ENCODE measurements at regions not wholly inside any gene's neighbourhood (a gene's known extent, or its start where the extent isn't known, plus 50 kb on each side); places are given as distances from the start of the nearest gene placed in this dataset.

DNA sequence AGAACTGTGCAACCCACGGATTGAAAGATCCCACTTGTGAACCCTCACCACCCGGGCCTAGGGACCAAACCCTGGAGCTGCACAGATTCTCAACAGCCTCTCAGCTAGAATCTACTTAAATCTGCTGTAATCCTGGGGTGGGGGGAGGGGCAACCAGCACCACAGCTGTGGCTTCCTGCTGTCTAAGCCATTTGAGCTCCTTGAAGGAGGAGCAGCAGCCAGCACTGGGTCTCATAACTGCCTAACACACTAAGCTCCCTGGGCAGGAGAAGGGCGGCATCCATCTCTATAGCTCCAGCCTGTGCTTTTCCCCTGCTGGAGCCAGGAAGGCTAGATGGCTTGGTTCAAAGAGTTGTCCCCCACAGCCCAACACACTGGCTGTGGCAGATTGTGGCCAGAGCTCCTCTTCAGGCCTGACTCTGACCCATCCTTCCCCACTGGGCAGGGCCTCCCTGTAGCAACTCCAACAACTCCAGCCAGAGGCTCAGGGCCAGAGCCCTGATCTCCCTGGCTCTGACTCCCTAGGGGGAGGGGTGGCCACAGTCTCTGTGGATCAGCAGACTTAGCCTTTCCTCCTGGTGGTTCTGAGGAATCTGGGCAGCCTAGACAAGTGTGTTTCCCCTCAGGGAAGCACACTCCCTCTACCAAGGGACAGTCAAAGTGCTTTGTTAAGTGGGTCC, 72.0 kb upstream of the C9orf72 start:
- no peak overlapping the region for H3K4me3 ChIP-seq (ENCODE audit: low read depth, low read length, poor library complexity, severe bottlenecking)
- H4K20me1 ChIP-seq (ENCODE audit: insufficient read depth, low read length) = no peaks in the 10 kb centered on the region
- H3K27ac ChIP-seq (ENCODE audit: low read depth, low read length, poor library complexity, severe bottlenecking) = no peak overlapping the region
- no peaks in the 10 kb centered on the region for H3K9me3 ChIP-seq (ENCODE audit: low read length)
- no peak overlapping the region for H3K4me2 ChIP-seq (ENCODE audit: low read length)
- H3K9ac ChIP-seq (ENCODE audit: low read length) = no peak overlapping the region
- H3K36me3 ChIP-seq (ENCODE audit: insufficient read depth, low read length) = no peaks in the 10 kb centered on the region
- H3F3A ChIP-seq (ENCODE audit: insufficient read depth, low read length) = no peaks in the 10 kb centered on the region
- H3K79me2 ChIP-seq (ENCODE audit: insufficient read depth, low read length) = no peaks in the 10 kb centered on the region
- TF ChIP-seq, protein P1, sequence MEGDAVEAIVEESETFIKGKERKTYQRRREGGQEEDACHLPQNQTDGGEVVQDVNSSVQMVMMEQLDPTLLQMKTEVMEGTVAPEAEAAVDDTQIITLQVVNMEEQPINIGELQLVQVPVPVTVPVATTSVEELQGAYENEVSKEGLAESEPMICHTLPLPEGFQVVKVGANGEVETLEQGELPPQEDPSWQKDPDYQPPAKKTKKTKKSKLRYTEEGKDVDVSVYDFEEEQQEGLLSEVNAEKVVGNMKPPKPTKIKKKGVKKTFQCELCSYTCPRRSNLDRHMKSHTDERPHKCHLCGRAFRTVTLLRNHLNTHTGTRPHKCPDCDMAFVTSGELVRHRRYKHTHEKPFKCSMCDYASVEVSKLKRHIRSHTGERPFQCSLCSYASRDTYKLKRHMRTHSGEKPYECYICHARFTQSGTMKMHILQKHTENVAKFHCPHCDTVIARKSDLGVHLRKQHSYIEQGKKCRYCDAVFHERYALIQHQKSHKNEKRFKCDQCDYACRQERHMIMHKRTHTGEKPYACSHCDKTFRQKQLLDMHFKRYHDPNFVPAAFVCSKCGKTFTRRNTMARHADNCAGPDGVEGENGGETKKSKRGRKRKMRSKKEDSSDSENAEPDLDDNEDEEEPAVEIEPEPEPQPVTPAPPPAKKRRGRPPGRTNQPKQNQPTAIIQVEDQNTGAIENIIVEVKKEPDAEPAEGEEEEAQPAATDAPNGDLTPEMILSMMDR (IDR thresholded peaks at IDR 0.05; ENCODE audit: low read length) = no peak
- TF ChIP-seq EZH2 (IDR thresholded peaks at IDR 0.05; ENCODE audit: borderline replicate concordance, low read length) = no peak
- no peaks in the 10 kb centered on the region for H3K4me1 ChIP-seq (ENCODE audit: insufficient read depth, low read length, severe bottlenecking)
- no peaks in the 10 kb centered on the region for H3K27me3 ChIP-seq (ENCODE audit: insufficient read depth, low read length)
- H3K9me2 ChIP-seq (ENCODE audit: low read depth, low read length) = no peaks in the 10 kb centered on the region
- no peak overlapping the region for H2AFZ ChIP-seq (ENCODE audit: low read length)

DNA sequence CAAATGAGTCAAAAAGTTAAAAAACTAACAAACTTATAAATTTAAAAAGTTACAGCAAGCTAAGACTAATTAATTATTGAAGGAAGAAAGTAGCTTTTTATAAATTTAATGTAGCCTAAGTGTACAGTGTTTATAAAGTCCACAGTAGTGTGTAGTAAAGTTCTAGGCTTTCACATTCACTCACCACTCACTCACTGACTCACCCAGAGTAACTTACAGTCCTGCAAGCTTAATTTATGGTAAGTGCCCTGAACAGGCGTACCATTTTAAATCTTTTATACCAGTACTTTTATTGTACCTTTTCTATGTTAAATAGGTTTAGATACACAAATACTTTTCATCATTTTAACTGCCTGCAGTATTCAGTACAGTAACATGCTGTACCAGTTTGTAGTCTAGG, 80.0 kb upstream of the C9orf72 start:
- Histone ChIP-seq H3K27me3 (ENCODE audit: insufficient read depth, low read length) (no peaks in the 10 kb centered on the region), H3K9ac (ENCODE audit: low read length) (no peak overlapping the region), H3K4me1 (ENCODE audit: insufficient read depth, low read length, severe bottlenecking) (no peaks in the 10 kb centered on the region), H3K36me3 (ENCODE audit: insufficient read depth, low read length) (no peaks in the 10 kb centered on the region), H3K9me2 (ENCODE audit: low read depth, low read length) (no peaks in the 10 kb centered on the region), H2AFZ (ENCODE audit: low read length) (no peak overlapping the region), H4K20me1 (ENCODE audit: insufficient read depth, low read length) (no peaks in the 10 kb centered on the region), H3K4me3 (ENCODE audit: low read depth, low read length, poor library complexity, severe bottlenecking) (no peak overlapping the region), H3F3A (ENCODE audit: insufficient read depth, low read length) (no peaks in the 10 kb centered on the region), H3K9me3 (ENCODE audit: low read length) (no peaks in the 10 kb centered on the region), H3K27ac (ENCODE audit: low read depth, low read length, poor library complexity, severe bottlenecking) (no peak overlapping the region), H3K79me2 (ENCODE audit: insufficient read depth, low read length) (no peaks in the 10 kb centered on the region), H3K4me2 (ENCODE audit: low read length) (no peak overlapping the region)
- TF ChIP-seq EZH2 (IDR thresholded peaks at IDR 0.05; ENCODE audit: borderline replicate concordance, low read length) = no peak
- TF ChIP-seq, protein P1 (IDR thresholded peaks at IDR 0.05; ENCODE audit: low read length) = no peak

DNA sequence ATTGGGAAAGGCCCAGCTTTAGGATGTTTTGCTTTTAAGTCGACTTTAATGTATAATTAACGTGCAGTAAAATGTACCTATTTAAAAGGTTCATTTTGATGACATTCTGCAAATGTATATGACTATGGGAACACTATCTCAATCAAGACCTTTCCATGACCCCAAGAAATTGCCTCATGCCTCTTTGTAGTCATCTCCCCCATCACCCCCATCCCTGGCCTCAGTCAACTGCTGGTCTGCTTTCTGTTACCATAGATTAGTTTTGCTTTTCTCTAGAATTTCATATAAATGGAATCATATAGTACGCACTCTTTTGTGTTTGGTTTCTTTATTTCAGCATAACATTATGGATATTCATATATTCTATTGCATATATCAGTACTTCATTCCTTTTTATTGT, 80.7 kb upstream of the C9orf72 start:
- H3K9me3 ChIP-seq (ENCODE audit: low read length) = no peaks in the 10 kb centered on the region
- no peak overlapping the region for H2AFZ ChIP-seq (ENCODE audit: low read length)
- no peaks in the 10 kb centered on the region for H3K9me2 ChIP-seq (ENCODE audit: low read depth, low read length)
- H4K20me1 ChIP-seq (ENCODE audit: insufficient read depth, low read length) = no peaks in the 10 kb centered on the region
- no peaks in the 10 kb centered on the region for H3K79me2 ChIP-seq (ENCODE audit: insufficient read depth, low read length)
- no peaks in the 10 kb centered on the region for H3K4me1 ChIP-seq (ENCODE audit: insufficient read depth, low read length, severe bottlenecking)
- H3K4me3 ChIP-seq (ENCODE audit: low read depth, low read length, poor library complexity, severe bottlenecking) = no peak overlapping the region
- H3K4me2 ChIP-seq (ENCODE audit: low read length) = no peak overlapping the region
- H3K9ac ChIP-seq (ENCODE audit: low read length) = no peak overlapping the region
- H3K36me3 ChIP-seq (ENCODE audit: insufficient read depth, low read length) = no peaks in the 10 kb centered on the region
- no peaks in the 10 kb centered on the region for H3K27me3 ChIP-seq (ENCODE audit: insufficient read depth, low read length)
- TF ChIP-seq EZH2 (IDR thresholded peaks at IDR 0.05; ENCODE audit: borderline replicate concordance, low read length) = no peak
- TF ChIP-seq, protein P1 (IDR thresholded peaks at IDR 0.05; ENCODE audit: low read length) = no peak
- no peaks in the 10 kb centered on the region for H3F3A ChIP-seq (ENCODE audit: insufficient read depth, low read length)
- H3K27ac ChIP-seq (ENCODE audit: low read depth, low read length, poor library complexity, severe bottlenecking) = no peak overlapping the region
